Umbilical cord (tissue), 1 donor: ENCODE measurements at regions not wholly inside any gene's neighbourhood (a gene's known extent, or its start where the extent isn't known, plus 50 kb on each side); places are given as distances from the start of the nearest gene placed in this dataset.

Experiments used
- DNase-seq: peaks from one replicate; pipeline ENCODE4 v3.0.0-alpha.2; 2015; ENCODE audit warnings: low spot score

DNA sequence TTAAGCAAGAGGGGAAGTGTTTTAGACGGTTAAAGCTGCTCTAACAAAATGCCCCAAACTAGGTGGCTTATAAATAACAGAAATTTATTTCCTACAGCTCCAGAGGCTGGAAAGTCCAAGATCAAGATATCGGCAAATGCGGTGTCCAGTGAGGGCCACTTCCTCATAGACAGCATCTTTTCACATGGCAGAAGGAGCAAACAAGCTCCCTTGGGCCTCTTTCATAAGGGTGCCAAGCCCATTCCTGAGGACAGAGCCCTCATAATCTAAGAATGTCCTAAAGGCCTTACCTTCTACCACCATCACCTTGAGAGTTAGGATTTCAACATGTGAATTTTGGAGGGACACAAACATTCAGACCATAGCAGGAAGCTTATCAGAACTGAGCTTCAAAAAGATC is 57.3 kb upstream of the PPP1CB start:
- no peak for DNase-seq

GRCh38 chr2:28695245-28695647 is 56.4 kb upstream of the PPP1CB start:
- DNase-seq, result peak; percentile 57

DNA sequence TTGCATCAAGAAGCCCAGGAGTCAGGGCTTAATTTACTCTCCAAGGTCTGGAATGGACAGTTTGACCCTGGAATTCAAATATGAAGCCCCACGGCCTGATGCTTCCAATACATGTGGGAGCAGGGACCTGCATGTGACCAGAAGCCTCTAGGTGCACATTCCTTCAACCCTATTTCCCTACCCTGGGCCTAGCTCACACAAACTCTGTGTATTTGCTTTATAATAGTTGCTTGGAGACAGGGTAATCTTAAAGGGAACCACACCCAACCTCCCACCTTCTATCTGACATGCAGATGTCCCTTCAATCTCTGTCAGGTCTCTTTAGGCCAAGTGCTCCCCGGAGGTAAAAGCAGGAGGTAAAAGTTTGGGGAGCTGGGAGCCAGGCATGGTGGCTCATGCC is 55.4 kb upstream of the PPP1CB start:
- DNase-seq, result no peak

DNA sequence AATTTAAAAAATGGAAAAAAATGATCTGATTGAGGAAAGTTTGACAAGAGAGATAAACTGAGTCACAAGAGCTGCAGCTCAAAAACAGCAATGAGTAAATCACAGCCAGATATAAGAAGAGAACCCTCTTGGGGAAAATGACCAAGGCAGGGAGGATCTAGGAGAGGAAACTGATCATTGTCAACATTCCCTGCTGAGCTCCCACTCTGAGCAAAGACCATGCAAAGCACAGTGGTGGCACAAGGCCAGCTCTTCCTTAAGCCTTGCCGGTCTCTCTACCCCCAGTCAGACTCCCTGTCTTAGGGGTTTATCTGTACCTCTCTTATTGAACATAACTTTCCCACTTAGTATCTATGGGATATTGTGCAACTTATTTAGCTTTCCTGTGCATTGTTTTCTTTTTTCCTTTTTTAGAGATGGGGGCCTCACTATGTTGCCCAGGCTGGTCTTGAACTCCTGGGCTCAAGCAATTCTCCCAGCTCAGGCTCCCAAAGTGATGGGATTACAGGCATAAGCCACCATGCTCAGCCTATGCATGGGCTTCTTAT is 54.0 kb upstream of the PPP1CB start:
- no peak for DNase-seq

- no peak for DNase-seq
Measured at GRCh38 chr2:28698545-28698944, 53.1 kb upstream of the PPP1CB start.
